ENCODE measurements at regions not wholly inside any gene's neighbourhood (a gene's known extent, or its start where the extent isn't known, plus 50 kb on each side); places are given as distances from the start of the nearest gene placed in this dataset.

GRCh38 chr5:153014194-153014593 is 476.3 kb upstream of the GRIA1 start:
- DNase-seq, result no peak

- no peak for DNase-seq
These were observed 472.3 kb upstream of the GRIA1 start for GRCh38 chr5:153018121-153018520.

- no peak for DNase-seq
These were observed 459.4 kb upstream of the GRIA1 start for GRCh38 chr5:153030755-153031725.

GRCh38 chr5:153039501-153039900 is 451.0 kb upstream of the GRIA1 start:
- DNase-seq, result no peak

GRCh38 chr5:153043886-153044285 is 446.6 kb upstream of the GRIA1 start:
- DNase-seq, result no peak

GRCh38 chr5:153050496-153051179 is 439.8 kb upstream of the GRIA1 start:
- no peak for DNase-seq

GRCh38 chr5:153066281-153066680 is 424.2 kb upstream of the GRIA1 start:
- no peak for DNase-seq

- DNase-seq, result no peak
These were observed 422.6 kb upstream of the GRIA1 start for GRCh38 chr5:153067869-153068268.

GRCh38 chr5:153079396-153079795 is 411.1 kb upstream of the GRIA1 start:
- no peak for DNase-seq

- DNase-seq, result no peak
These were observed 409.5 kb upstream of the GRIA1 start for GRCh38 chr5:153080940-153081339.

GRCh38 chr5:153081385-153081784 is 409.1 kb upstream of the GRIA1 start:
- DNase-seq, result no peak

- no peak for DNase-seq
These were observed 406.0 kb upstream of the GRIA1 start for GRCh38 chr5:153084511-153084910.

- no peak for DNase-seq
These were observed 404.0 kb upstream of the GRIA1 start for GRCh38 chr5:153086486-153086885.

- no peak for DNase-seq
These were observed 401.9 kb upstream of the GRIA1 start for GRCh38 chr5:153088538-153088937.

- DNase-seq, result no peak
These were observed 396.1 kb upstream of the GRIA1 start for GRCh38 chr5:153094333-153094732.

GRCh38 chr5:153096381-153096780 is 394.1 kb upstream of the GRIA1 start:
- no peak for DNase-seq

- DNase-seq, result no peak
These were observed 391.1 kb upstream of the GRIA1 start for GRCh38 chr5:153099328-153099727.

- DNase-seq, result no peak
These were observed 389.0 kb upstream of the GRIA1 start for GRCh38 chr5:153101235-153102180.

GRCh38 chr5:153116916-153117315 is 373.6 kb upstream of the GRIA1 start:
- DNase-seq, result no peak

- DNase-seq, result no peak
These were observed 372.5 kb upstream of the GRIA1 start for GRCh38 chr5:153118018-153118417.

GRCh38 chr5:153122403-153122802 is 368.1 kb upstream of the GRIA1 start:
- no peak for DNase-seq

GRCh38 chr5:153130296-153130695 is 360.2 kb upstream of the GRIA1 start:
- DNase-seq, result no peak

- DNase-seq, result no peak
These were observed 355.1 kb upstream of the GRIA1 start for GRCh38 chr5:153135411-153135810.

Data from CD4-positive, alpha-beta T cell treated with Interleukin-4 for 1 hour (primary cell).